ENCODE measurements at regions not wholly inside any gene's neighbourhood (a gene's known extent, or its start where the extent isn't known, plus 50 kb on each side); places are given as distances from the start of the nearest gene placed in this dataset.

GRCh38 chr11:90525962-90526361, 303.1 kb upstream of the CHORDC1 start:
- TF ChIP-seq CTCF (conservative IDR thresholded peaks at IDR 0.05; ENCODE audit: low read depth, low read length) (no peak), EZH2 (IDR thresholded peaks at IDR 0.05; ENCODE audit: low read length, unreplicated experiment) (no peak), EZH2phosphoT487 (IDR thresholded peaks at IDR 0.05; ENCODE audit: borderline replicate concordance, low read length) (no peak)
